Keratinocyte (primary cell): ENCODE measurements at regions not wholly inside any gene's neighbourhood (a gene's known extent, or its start where the extent isn't known, plus 50 kb on each side); places are given as distances from the start of the nearest gene placed in this dataset.

Experiments used
- DNase-seq: peaks from one replicate; pipeline ENCODE4 v3.0.0-alpha.2; 2011; ENCODE audit warnings: low read depth, missing footprints, low spot score
- FAIRE-seq: peaks from 2 replicates; lab custom pipeline; 2011; peaks lifted over from hg19 to GRCh38; lab: Jason Lieb, UNC
- H2AFZ ChIP-seq: 2 replicates; pipeline ENCODE4 v1.6.0; 2012; ENCODE audit warnings: low read length, control low read depth, inconsistent platforms; ENCODE audit not compliant: control insufficient read depth
- H3K27ac ChIP-seq: 2 replicates; pipeline ENCODE4 v1.5.1; 2011; ENCODE audit warnings: low read length; ENCODE audit not compliant: control insufficient read depth, insufficient read depth
- H3K27me3 ChIP-seq: 3 replicates; pipeline ENCODE4 v1.6.0; 2011; ENCODE audit warnings: low read length; ENCODE audit not compliant: control insufficient read depth, insufficient read depth; ENCODE audit errors: extremely low read depth
- H3K36me3 ChIP-seq, 2 experiments: 2 replicates in 1 of 2; 3 replicates in 1 of 2; pipeline ENCODE4 v1.5.1; 2011; ENCODE audit warnings: low read length in 2 of 2, mild to moderate bottlenecking in 1 of 2; ENCODE audit not compliant: control insufficient read depth in 2 of 2, insufficient read depth in 2 of 2; ENCODE audit errors: extremely low read depth in 1 of 2
- H3K4me1 ChIP-seq: 3 replicates; pipeline ENCODE4 v1.5.1; 2011; ENCODE audit warnings: low read length; ENCODE audit not compliant: control insufficient read depth, insufficient read depth; ENCODE audit errors: extremely low read depth
- H3K4me2 ChIP-seq: 3 replicates; pipeline ENCODE4 v1.6.0; 2011; ENCODE audit warnings: low read depth, low read length; ENCODE audit not compliant: control insufficient read depth, insufficient read depth; ENCODE audit errors: extremely low read depth
- H3K4me3 ChIP-seq, 3 experiments: fragments of 200-600 bp in 1 of 3; sonication (generic) in 1 of 3; 2 replicates in 2 of 3; 3 replicates in 1 of 3; pipeline ENCODE4 v1.5.1; 2011 to 2016; ENCODE audit warnings: low read length in 3 of 3, mild to moderate bottlenecking in 3 of 3, control low read depth in 2 of 3, inconsistent platforms in 1 of 3, low read depth in 1 of 3, mixed read lengths in 1 of 3, mixed run types in 1 of 3, moderate library complexity in 1 of 3; ENCODE audit not compliant: control insufficient read depth in 2 of 3, insufficient read depth in 2 of 3; ENCODE audit errors: extremely low read depth in 1 of 3
- H3K79me2 ChIP-seq: 2 replicates; pipeline ENCODE4 v1.6.0; 2012; ENCODE audit warnings: low read length; ENCODE audit not compliant: control insufficient read depth, insufficient read depth
- H3K9ac ChIP-seq: 3 replicates; pipeline ENCODE4 v1.6.0; 2011; ENCODE audit warnings: low read length; ENCODE audit not compliant: control insufficient read depth, insufficient read depth; ENCODE audit errors: extremely low read depth
- H3K9me1 ChIP-seq: 3 replicates; pipeline ENCODE4 v1.6.0; 2011; ENCODE audit warnings: low read length; ENCODE audit not compliant: control insufficient read depth, insufficient read depth; ENCODE audit errors: extremely low read depth
- H3K9me3 ChIP-seq: 2 replicates; pipeline ENCODE4 v1.5.1; 2012; ENCODE audit warnings: low read depth, low read length; ENCODE audit not compliant: control insufficient read depth
- H4K20me1 ChIP-seq: 3 replicates; pipeline ENCODE4 v1.6.0; 2011; ENCODE audit warnings: low read length; ENCODE audit not compliant: control insufficient read depth, insufficient read depth; ENCODE audit errors: extremely low read depth
- EZH2 ChIP-seq: IDR thresholded peaks from one replicate; pipeline ENCODE4 v1.6.1; 2012; ENCODE audit warnings: inconsistent platforms, mild to moderate bottlenecking, low read length, moderate library complexity
- dilution Hi-C: fragments of 300-500 bp; cut with MboI; formaldehyde crosslinking; loops from one replicate; pipeline ENCODE4 v1.7.0; 2020; ENCODE audit warnings: low sequenced_read_pairs; ENCODE audit not compliant: extremely low pct_ligation_motif_present
- TF ChIP-seq, protein P1 (sequence below), 3 experiments: IDR thresholded peaks in 1 of 3; conservative IDR thresholded peaks in 1 of 3; optimal IDR thresholded peaks in 1 of 3; 2 replicates in 2 of 3; 3 replicates in 1 of 3; pipeline versions ENCODE3 to v1.5.1; 2011; ENCODE audit warnings: low read length in 3 of 3, mild to moderate bottlenecking in 3 of 3, moderate library complexity in 2 of 3, control low read depth in 1 of 3, inconsistent platforms in 1 of 3; ENCODE audit not compliant: insufficient read depth in 2 of 3; ENCODE audit errors: extremely low read depth in 1 of 3

GRCh38 chr4:45079616-45080015, 353.3 kb upstream of the GNPDA2 start:
- H3K79me2 ChIP-seq, result no peaks in the 10 kb centered on the region
- no peaks in the 10 kb centered on the region for H3K9me1 ChIP-seq
- no peaks in the 10 kb centered on the region for H3K36me3 ChIP-seq
- dilution Hi-C loops, result no loop called here
- H3K4me1 ChIP-seq, result no peaks in the 10 kb centered on the region
- TF ChIP-seq, protein P1, sequence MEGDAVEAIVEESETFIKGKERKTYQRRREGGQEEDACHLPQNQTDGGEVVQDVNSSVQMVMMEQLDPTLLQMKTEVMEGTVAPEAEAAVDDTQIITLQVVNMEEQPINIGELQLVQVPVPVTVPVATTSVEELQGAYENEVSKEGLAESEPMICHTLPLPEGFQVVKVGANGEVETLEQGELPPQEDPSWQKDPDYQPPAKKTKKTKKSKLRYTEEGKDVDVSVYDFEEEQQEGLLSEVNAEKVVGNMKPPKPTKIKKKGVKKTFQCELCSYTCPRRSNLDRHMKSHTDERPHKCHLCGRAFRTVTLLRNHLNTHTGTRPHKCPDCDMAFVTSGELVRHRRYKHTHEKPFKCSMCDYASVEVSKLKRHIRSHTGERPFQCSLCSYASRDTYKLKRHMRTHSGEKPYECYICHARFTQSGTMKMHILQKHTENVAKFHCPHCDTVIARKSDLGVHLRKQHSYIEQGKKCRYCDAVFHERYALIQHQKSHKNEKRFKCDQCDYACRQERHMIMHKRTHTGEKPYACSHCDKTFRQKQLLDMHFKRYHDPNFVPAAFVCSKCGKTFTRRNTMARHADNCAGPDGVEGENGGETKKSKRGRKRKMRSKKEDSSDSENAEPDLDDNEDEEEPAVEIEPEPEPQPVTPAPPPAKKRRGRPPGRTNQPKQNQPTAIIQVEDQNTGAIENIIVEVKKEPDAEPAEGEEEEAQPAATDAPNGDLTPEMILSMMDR (optimal IDR thresholded peaks at IDR 0.05 in 1 of 3, IDR thresholded peaks at IDR 0.05 in 1 of 3, conservative IDR thresholded peaks at IDR 0.05 in 1 of 3; ENCODE audit: extremely low read depth in 1 of 3, insufficient read depth in 2 of 3, low read length in 3 of 3), result no peak
- TF ChIP-seq EZH2, result no peak
- H4K20me1 ChIP-seq, result no peaks in the 10 kb centered on the region
- H3K9me3 ChIP-seq, result no peaks in the 10 kb centered on the region
- no peak for DNase-seq
- no peak overlapping the region for H3K9ac ChIP-seq
- no peak overlapping the region for H3K4me2 ChIP-seq
- H3K27me3 ChIP-seq, result no peaks in the 10 kb centered on the region
- no peak for FAIRE-seq
- no peak overlapping the region for H2AFZ ChIP-seq
- no peak overlapping the region for H3K4me3 ChIP-seq
- H3K27ac ChIP-seq, result no peak overlapping the region

GRCh38 chr4:45078201-45078600, 351.8 kb upstream of the GNPDA2 start:
- no peak for TF ChIP-seq EZH2
- TF ChIP-seq, protein P1 (optimal IDR thresholded peaks at IDR 0.05 in 1 of 3, IDR thresholded peaks at IDR 0.05 in 1 of 3, conservative IDR thresholded peaks at IDR 0.05 in 1 of 3; ENCODE audit: extremely low read depth in 1 of 3, insufficient read depth in 2 of 3, low read length in 3 of 3), result no peak
- no peaks in the 10 kb centered on the region for H3K79me2 ChIP-seq
- FAIRE-seq (no peak), DNase-seq (no peak)
- H3K27ac ChIP-seq, result no peak overlapping the region
- H3K4me1 ChIP-seq, result no peaks in the 10 kb centered on the region
- H3K4me3 ChIP-seq, result no peak overlapping the region
- no peak overlapping the region for H3K9ac ChIP-seq
- H4K20me1 ChIP-seq, result no peaks in the 10 kb centered on the region
- no peak overlapping the region for H2AFZ ChIP-seq
- no peaks in the 10 kb centered on the region for H3K9me1 ChIP-seq
- H3K4me2 ChIP-seq, result no peak overlapping the region
- no peaks in the 10 kb centered on the region for H3K9me3 ChIP-seq
- no peaks in the 10 kb centered on the region for H3K36me3 ChIP-seq
- no peaks in the 10 kb centered on the region for H3K27me3 ChIP-seq
- dilution Hi-C loops, result no loop called here
